NOMO-1 treated with dmso at 0.1 percent for 144 hours (cell line): ENCODE measurements at regions not wholly inside any gene's neighbourhood (a gene's known extent, or its start where the extent isn't known, plus 50 kb on each side); places are given as distances from the start of the nearest gene placed in this dataset.

ENCODE experiments used
- DNase-seq: peaks from one replicate; lab custom pipeline; 2025; ENCODE audit not compliant: unreplicated experiment; lab: John Stamatoyannopoulos, UW

- no peak for DNase-seq
These were observed 103.6 kb upstream of the AGBL1 start for GRCh38 chr15:85976102-85976501.

- no peak for DNase-seq
These were observed 102.7 kb upstream of the AGBL1 start for GRCh38 chr15:85976986-85977385.

- no peak for DNase-seq
These were observed 102.1 kb upstream of the AGBL1 start for GRCh38 chr15:85977586-85977985.

- DNase-seq, result no peak
These were observed 99.7 kb upstream of the AGBL1 start for GRCh38 chr15:85979929-85980328.

GRCh38 chr15:85980946-85981345 lies 98.7 kb upstream of the AGBL1 start:
- DNase-seq, result no peak

- DNase-seq, result no peak
These were observed 95.4 kb upstream of the AGBL1 start for GRCh38 chr15:85984241-85984640.

- no peak for DNase-seq
These were observed 93.6 kb upstream of the AGBL1 start for GRCh38 chr15:85986116-85986515.

GRCh38 chr15:85986741-85987140 lies 92.9 kb upstream of the AGBL1 start:
- no peak for DNase-seq

GRCh38 chr15:85988741-85989140 lies 90.9 kb upstream of the AGBL1 start:
- DNase-seq, result no peak

- no peak for DNase-seq
These were observed 87.4 kb upstream of the AGBL1 start for GRCh38 chr15:85992224-85992623.

- DNase-seq, result no peak
These were observed 86.6 kb upstream of the AGBL1 start for GRCh38 chr15:85993116-85993515.

GRCh38 chr15:85997618-85998017 lies 82.1 kb upstream of the AGBL1 start:
- no peak for DNase-seq

- no peak for DNase-seq
These were observed 80.0 kb upstream of the AGBL1 start for GRCh38 chr15:85999658-86000057.

GRCh38 chr15:86001200-86001599 lies 78.5 kb upstream of the AGBL1 start:
- DNase-seq, result no peak

- DNase-seq, result no peak
These were observed 77.2 kb upstream of the AGBL1 start for GRCh38 chr15:86002444-86002843.

- no peak for DNase-seq
These were observed 75.6 kb upstream of the AGBL1 start for GRCh38 chr15:86004061-86004460.

- no peak for DNase-seq
These were observed 73.1 kb upstream of the AGBL1 start for GRCh38 chr15:86006546-86006945.

GRCh38 chr15:86009727-86010126 lies 69.9 kb upstream of the AGBL1 start:
- no peak for DNase-seq

GRCh38 chr15:86010398-86010797 lies 69.3 kb upstream of the AGBL1 start:
- no peak for DNase-seq

- DNase-seq, result no peak
These were observed 68.8 kb upstream of the AGBL1 start for GRCh38 chr15:86010891-86011290.

- DNase-seq, result no peak
These were observed 65.7 kb upstream of the AGBL1 start for GRCh38 chr15:86014016-86014415.

GRCh38 chr15:86016750-86017149 lies 62.9 kb upstream of the AGBL1 start:
- DNase-seq, result no peak

- no peak for DNase-seq
These were observed 61.0 kb upstream of the AGBL1 start for GRCh38 chr15:86018679-86019078.
